A673 (cell line): ENCODE measurements at regions not wholly inside any gene's neighbourhood (a gene's known extent, or its start where the extent isn't known, plus 50 kb on each side); places are given as distances from the start of the nearest gene placed in this dataset.

Experiments
- CTCF ChIP-seq: fragments of 300-800, 200-600 bp; sonication (generic); conservative IDR thresholded peaks from 2 replicates; pipeline ENCODE4 v1.5.1; 2017; ENCODE audit warnings: low read depth, mild to moderate bottlenecking, antibody characterized with exemption, low read length, moderate library complexity, mixed read lengths
- EZH2 ChIP-seq: fragments of 200-600 bp; sonication (generic); IDR thresholded peaks from 2 replicates; pipeline ENCODE4 v1.6.1; 2017; ENCODE audit warnings: borderline replicate concordance, low read depth, mild to moderate bottlenecking, mixed read lengths, antibody characterized with exemption, low read length; ENCODE audit not compliant: poor library complexity, severe bottlenecking

GRCh38 chr11:81000334-81000733 lies 1559.5 kb upstream of the TENM4 start:
- TF ChIP-seq CTCF (no peak), EZH2 (no peak)
